ENCODE measurements at regions not wholly inside any gene's neighbourhood (a gene's known extent, or its start where the extent isn't known, plus 50 kb on each side); places are given as distances from the start of the nearest gene placed in this dataset.
A peak's percentile ranks its signal among the peaks of the same experiment; 100 is the strongest.
"Not testable (repeated sequence)": the region's sequence is repeated elsewhere in the genome, so short reads cannot be mapped to it uniquely, and the experiment has no call there.

DNA sequence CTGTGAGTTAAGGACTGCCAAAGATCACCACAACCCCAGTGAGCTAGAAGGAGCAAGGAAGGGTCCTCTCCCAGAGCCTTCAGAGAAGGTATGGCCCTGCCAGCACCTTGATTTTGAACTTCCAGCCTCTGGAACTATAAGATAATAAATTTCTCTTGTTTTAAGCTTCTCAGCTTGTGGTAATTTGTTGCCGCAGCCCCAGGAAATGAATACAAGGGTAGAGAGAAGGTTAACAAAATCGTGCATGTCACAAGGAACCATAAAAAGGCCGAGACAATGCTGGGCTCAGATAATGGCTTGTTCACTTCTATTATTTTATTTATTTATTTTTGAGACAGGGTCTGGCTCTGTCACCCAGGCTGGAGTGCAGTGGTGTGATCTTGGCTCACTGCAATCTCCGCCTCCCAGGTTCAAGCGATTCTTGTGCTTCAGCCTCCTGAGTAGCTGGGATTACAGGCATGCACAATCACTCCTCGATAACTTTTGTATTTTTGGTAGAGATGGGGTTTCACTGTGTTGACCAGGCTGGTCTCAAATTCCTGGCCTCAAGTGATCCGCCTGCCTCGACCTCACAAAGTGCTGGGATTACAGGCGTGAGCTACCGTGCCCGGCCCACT, 71.5 kb downstream of the WSB1 start:
- H3K36me3 Mint-ChIP-seq; H3K27ac Mint-ChIP-seq; DNase-seq (ENCODE audit: low spot score in 2 of 2); ATAC-seq; H3K9me3 Mint-ChIP-seq: not testable (repeated sequence)

DNA sequence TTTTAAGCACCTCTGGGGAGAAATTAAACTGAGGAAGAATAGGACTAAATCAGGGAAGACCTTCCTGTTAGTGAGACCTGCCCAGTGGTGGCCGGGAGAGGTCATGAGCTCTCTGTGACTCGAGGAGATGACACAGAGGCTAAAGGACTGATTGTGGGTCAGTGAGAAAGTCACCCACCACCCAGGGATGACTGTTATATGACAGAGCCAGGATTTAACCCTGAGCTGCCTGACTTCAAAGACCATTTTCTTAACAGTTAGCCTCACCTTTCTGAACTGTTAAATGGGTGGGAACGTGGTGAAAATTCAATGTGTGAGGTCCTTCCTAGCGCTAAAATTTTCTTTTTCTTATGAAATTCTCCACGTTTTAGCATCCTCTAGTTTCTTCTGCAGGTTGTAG, 72.5 kb downstream of the WSB1 start:
- DNase-seq (ENCODE audit: low spot score in 2 of 2): no peak
- Mint-ChIP-seq H3K9me3 (peaks cover 0 to 10% of the 10 kb centered on the region in 2 donors), H3K36me3 (peaks cover under 1 to 1% of the 10 kb centered on the region in 2 donors), H3K27ac (no peak overlapping the region)
- peak in 1 of 2 donors; percentile 53 for ATAC-seq

DNA sequence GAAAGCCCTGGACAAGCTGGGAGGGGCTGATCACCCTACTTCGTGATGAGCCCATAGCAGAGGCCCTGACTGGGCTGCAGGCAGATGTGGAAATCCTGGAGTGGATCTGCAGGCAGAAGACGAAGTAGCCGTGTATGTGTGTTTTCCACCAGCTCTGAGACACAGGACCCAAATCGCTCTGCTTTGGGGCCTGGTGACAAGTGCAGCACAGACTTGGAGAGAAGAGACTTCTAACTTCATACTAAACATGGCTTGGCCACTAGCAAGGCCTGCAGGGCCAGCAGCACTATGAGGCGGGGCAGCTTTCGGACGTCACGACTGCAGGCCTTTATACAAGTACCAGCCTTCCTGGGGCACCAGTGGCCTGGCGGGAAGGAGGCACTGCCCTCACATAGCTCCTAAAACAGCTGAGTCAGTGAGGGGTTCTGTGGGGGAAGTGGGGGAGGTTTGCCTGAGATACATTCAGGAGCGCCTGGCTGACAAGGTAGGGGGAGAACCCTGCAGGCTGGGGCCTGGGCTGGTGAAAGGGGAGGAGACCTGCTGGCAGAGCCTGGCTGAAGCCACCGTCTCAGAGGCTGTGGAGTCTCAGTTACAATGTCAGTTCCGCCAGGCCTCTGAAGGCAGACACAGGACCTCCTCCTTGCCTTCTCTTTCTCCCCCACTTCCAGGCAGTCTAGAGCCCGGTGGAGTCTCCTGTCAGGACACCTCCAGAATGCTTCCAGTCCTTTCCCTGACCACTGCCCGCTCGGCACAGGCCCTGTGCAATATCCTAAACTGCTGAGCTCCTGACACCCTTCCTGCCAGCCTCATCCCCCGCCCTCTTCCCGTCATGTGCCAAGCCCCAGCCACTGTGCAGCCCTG, 73.4 kb downstream of the WSB1 start:
- H3K36me3 Mint-ChIP-seq: peaks cover 7 to 9% of the 10 kb centered on the region in 2 donors
- peak overlapping the region in 1 of 2 donors; percentile 84 for H3K27ac Mint-ChIP-seq
- no peak for ATAC-seq
- peaks cover 6 to 17% of the 10 kb centered on the region in 2 donors for H3K9me3 Mint-ChIP-seq
- DNase-seq (ENCODE audit: low spot score in 2 of 2): no peak

DNA sequence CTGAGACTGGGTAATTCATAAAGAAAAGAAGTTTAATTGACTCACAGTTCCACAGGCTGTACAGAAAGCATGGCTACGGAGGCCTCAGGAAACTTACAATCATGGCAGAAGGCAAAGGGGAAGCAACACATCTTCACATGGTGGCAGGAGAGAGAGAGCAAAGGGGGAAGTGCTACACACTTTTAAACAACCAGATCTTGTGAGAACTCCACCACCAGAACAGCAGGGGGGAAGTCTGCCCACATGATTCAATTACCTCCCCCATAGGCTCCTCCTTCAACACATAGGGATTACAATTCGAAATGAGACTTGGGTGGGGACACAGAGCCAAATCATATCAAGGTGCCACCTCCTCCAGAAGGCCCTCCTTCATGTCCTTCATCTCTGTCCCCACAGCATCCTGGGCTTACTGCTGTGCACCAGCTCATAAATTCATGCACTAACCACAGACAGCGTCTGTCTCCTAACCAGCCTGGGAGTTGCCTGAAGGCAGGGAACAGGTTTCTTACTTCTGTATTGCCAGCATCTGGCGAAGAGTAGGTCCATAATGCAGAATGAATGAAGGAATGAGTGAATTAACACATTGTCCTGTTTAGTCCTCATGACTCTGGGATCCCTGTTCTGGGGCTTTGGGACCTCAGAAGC, 74.4 kb downstream of the WSB1 start:
- peaks cover 10 to 22% of the 10 kb centered on the region in 2 donors for H3K9me3 Mint-ChIP-seq

DNA sequence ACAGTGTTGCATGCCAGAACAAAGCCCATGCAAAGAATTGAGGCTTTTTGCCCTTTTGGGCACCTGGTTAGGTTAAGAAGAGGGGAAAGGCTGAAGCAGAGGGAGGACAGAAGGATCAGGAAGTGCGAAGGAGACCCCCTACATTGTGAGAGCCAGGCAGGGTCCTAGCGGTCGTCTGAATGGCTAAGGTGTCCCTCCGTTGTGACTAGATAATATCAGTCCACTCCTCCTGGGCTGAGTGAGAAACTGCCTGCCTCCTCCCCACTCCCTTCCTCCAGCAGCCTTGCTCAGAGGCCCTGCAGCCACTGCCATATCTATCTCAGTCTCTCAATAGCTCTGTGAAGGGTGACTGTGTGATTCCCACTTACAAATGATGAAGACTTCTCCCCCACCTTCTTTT, 75.1 kb downstream of the WSB1 start:
- peaks cover 20% of the 10 kb centered on the region in 2 donors for H3K36me3 Mint-ChIP-seq
- H3K9me3 Mint-ChIP-seq: peaks cover 14 to 26% of the 10 kb centered on the region in 2 donors
- no peak overlapping the region for H3K27ac Mint-ChIP-seq
- DNase-seq (ENCODE audit: low spot score in 2 of 2) (no peak), ATAC-seq (no peak)

More for the DNA sequence above, 74.4 kb downstream of the WSB1 start:
- H3K27ac Mint-ChIP-seq: no peak overlapping the region
- no peak for DNase-seq (ENCODE audit: low spot score in 2 of 2)
- no peak for ATAC-seq
- peaks cover 13 to 15% of the 10 kb centered on the region in 2 donors for H3K36me3 Mint-ChIP-seq

DNA sequence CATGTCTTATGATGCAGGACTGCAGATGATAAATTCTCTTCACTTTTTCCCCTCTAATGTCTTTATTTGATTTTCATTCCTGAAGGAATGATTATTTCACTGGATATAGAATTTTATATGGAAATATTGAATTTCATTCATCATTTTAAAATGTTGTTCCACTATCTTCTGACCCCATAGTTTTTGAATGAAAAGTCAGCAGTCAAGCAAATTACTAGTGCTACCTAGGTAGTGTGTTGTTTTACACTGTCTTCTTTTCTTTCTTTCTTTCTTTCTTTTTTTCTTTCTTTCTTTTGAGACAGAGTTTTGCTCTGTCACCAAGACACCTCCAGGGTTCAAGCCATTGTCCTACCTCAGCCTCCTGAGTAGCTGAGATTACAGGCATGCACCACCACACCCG, 76.9 kb downstream of the WSB1 start:
- peaks cover 21 to 40% of the 10 kb centered on the region in 2 donors for H3K9me3 Mint-ChIP-seq
- H3K36me3 Mint-ChIP-seq: peaks cover 32 to 36% of the 10 kb centered on the region in 2 donors
- H3K27ac Mint-ChIP-seq: no peak overlapping the region
- DNase-seq (ENCODE audit: low spot score in 2 of 2) (no peak), ATAC-seq (no peak)

DNA sequence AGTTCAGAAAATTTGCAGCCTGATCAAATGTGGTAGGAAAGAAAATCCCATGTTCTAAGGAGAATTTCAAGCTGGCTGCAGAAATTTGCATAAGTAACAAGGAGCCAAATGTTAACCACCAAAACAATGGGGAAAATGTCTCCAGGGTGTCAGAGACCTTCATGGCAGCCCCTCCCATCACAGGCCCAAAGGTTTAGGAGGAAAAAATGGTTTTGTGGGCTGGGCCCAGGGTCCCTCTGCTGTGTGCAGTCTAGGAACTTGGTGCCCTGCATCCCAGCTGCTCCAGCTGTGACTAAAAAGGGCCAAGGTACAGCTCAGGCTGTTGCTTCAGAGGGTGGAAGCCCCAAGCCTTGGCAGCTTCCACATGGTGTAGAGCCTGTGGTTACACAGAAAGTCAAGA, 79.8 kb downstream of the WSB1 start:
- ATAC-seq; DNase-seq (ENCODE audit: low spot score in 2 of 2); H3K27ac Mint-ChIP-seq: not testable (repeated sequence)
- peaks cover 32 to 36% of the 10 kb centered on the region in 2 donors for H3K36me3 Mint-ChIP-seq
- H3K9me3 Mint-ChIP-seq: peaks cover 21 to 40% of the 10 kb centered on the region in 2 donors

DNA sequence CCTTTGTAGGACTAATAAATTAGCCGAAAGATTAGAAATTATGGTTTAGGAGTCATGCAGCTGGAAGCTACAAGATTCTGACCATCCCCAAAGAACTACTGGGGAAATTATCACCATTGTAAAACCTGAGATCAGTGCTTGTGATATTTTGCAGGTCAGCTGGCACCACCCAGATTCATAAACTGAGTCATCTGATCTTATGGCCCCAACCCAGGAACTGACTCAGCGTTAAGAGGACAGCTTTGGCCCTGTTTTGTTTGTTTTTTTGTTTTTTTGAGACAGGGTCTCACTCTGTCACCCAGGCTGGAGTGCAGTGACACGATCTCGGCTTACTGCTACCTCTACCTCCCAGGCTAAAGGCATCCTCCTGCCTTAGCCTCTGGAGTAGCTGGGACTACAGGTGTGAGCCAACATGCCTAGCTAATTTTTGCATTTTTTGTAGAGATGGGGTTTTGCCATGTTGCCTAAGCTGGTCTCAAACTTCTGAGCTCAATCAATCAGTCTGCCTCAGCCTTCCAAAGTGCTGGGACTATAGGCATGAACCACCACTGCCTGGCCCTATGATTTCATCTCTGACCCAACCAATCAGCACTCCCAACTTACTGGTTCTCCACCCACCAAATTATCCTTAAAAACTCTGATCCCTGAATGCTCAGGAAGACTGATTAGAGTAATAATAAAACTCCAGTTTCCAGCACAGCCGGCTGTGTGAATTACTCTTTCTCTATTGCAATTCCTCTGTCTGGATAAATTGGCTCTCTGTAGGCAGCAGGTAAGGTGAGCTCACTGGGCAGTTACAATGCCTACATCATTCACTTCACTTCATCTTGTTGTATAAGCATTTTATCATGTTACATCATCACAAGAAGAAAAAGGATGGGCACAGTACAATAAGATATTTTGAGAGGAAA, 79.4 kb upstream of the KSR1 start:
- ATAC-seq (no peak), DNase-seq (ENCODE audit: low spot score in 2 of 2) (no peak)
- H3K9me3 Mint-ChIP-seq: peaks cover 17 to 25% of the 10 kb centered on the region in 2 donors
- H3K27ac Mint-ChIP-seq: no peak overlapping the region
- peaks cover 27 to 30% of the 10 kb centered on the region in 2 donors for H3K36me3 Mint-ChIP-seq

DNA sequence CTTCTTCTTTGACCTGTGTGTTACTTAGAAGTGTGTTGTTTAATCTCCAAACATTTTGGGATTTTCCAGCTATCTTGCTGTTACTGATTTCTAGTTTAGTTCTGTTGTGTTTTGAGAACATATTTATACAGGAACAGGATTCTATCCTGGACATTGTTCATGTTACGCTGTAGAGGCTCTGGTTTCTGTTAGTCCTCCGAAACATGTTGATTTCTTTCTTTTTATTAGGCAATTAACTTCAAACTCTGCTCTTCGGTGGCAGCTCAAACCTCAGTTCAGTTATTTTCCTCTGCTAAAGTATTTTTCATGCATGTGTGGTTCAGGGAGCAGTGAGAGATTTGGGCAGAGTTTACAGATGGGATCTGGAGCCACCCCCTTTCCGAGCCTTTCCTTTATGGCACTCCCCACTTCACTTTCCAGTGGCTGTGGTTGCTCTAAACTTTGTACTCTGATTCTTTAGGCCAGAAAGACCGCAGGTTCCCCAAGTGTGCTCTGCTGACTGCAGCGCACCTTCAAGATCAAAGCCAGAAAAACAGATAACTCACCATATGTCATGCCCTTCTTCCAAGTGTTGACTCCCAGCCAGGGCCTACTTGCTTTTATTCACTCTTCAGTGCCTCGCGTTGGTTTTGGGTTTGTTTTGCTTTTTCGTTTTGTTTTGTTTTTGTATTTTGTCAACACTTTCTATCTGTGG, 77.6 kb upstream of the KSR1 start:
- H3K27ac Mint-ChIP-seq: no peak overlapping the region
- H3K36me3 Mint-ChIP-seq: peaks cover 16 to 17% of the 10 kb centered on the region in 2 donors
- ATAC-seq: no peak
- no peak for DNase-seq (ENCODE audit: low spot score in 2 of 2)
- peaks cover 7 to 14% of the 10 kb centered on the region in 2 donors for H3K9me3 Mint-ChIP-seq

DNA sequence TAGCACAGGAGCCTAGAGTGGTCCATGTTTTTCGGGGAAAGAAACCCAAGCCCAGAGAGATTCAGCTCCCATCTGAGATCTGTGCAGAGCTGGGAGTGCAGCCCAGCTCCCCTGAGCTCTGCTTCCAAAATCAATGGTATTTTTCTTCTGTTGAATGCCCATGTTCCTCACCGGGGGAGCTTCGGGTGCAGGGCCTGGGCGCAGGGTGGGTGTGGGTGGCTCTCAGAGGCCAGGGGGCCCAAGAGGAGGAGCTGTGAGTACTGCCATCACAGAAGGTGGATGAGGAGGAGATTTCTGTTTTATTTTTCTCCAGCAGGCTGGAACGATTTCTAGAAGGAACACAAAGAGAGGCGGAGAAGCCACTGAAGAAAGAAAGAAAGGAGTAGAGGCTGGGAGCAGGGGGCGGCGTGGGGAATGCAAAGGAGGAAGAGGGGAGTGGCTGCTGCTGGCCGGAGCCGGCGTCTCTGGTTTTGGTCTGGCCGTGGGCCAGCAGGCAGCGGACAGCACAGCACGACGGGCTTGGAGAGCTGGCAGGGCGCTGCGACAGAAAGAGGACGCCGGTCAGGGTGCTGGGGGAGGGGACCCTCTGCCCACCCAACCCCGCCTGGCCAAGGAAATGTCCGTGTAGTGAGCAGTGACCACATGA, 76.2 kb upstream of the KSR1 start:
- Mint-ChIP-seq H3K36me3 (peaks cover 5% of the 10 kb centered on the region in 2 donors), H3K27ac (no peak overlapping the region), H3K9me3 (peaks cover 4% of the 10 kb centered on the region in 2 donors)
- DNase-seq (ENCODE audit: low spot score in 2 of 2) (no peak), ATAC-seq (no peak)

DNA sequence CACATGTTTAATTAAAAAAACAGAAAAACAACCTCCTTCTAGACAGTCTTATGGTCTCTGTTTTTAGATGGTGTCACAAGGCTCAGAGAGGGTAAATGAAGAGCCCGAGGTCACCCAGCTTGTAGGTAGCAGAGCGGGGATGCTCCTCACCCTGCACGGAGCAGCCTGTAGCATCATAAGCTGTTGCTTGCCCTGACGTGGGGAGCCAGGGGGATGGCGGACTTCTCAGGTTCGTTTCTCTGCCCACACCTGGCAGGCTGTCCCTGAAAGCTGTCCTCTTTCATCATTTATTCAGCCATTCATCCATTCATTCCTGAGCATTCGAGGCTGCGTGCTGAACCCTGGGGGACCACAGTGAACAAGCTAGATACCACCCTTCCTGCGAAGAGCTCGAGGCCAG, 75.7 kb upstream of the KSR1 start:
- ATAC-seq (peak in 1 of 2 donors; percentile 3), DNase-seq (ENCODE audit: low spot score in 2 of 2) (no peak)
- H3K36me3 Mint-ChIP-seq: no peaks in the 10 kb centered on the region
- no peak overlapping the region for H3K27ac Mint-ChIP-seq
- no peaks in the 10 kb centered on the region for H3K9me3 Mint-ChIP-seq

DNA sequence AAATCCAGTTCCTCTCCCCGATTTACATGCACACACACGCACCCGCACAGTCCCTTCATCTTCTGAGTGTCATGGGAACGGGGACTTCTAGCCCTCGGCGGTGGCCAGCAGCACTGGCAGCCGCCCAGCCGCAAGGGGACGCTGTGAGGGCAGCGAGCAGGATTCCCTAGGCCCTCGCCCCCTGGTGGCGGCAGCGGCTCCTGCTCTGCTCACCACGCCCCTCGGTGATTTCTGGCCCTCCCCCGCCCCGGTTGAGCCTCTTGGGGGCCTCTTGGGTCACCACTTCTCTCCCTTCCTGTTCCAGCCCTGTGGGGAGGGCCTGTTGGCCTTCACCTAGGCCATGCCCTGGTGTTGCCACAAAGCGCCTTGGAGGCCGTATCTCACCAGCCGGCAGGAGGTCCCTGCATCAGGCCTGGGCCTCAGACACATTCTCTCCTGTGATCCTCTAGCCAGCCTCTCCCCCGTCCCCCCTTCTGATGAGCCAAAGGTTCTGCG, 75.2 kb upstream of the KSR1 start:
- ATAC-seq: peak; percentile 88 to 95
- Mint-ChIP-seq H3K27ac (no peak overlapping the region), H3K9me3 (no peaks in the 10 kb centered on the region), H3K36me3 (no peaks in the 10 kb centered on the region)
- peak; percentile 61 to 92 for DNase-seq (ENCODE audit: low spot score in 2 of 2)

DNA sequence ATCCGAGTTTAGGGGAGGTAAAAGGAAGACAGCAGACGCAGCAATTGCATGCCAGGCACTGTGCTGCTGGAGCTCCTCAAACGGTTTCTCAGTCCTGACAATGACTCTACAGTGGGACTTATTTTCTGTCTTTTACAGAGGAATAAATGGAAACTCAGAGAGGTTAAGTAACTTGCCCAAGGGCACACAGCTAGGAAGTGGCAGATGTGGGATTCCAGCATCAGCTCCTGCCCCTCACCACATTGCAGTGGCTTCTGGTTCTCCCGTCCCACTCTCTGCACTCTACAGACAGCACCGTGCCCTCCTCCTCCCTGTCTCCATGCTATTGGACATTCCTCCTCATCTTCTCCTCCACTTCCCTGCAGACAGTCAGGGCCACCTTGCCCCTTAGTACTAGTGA, 74.2 kb upstream of the KSR1 start:
- ATAC-seq (no peak), DNase-seq (ENCODE audit: low spot score in 2 of 2) (no peak)
- Mint-ChIP-seq H3K27ac (no peak overlapping the region), H3K36me3 (no peaks in the 10 kb centered on the region), H3K9me3 (no peaks in the 10 kb centered on the region)

DNA sequence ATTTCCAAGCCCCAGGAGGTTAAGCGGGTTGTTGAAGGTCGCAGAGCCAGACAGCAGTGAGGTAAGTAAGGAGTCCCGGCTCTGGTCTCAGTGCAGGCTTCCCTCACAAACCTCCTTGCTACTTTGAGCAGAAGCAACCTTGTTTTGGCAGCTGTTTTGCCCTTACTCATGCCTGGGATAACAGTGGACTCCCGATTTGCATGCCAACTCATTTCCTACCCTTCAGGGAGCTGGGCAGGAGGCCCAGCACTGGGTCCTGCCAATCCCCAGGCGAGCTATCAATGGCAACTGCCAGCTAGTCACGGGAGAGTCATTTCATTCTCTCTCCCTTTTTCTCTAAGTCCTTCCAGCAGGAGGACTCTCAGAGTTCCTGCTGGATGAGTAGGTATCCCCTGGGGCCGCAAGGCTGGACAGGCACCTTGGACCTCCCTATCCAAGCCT, 72.0 kb upstream of the KSR1 start:
- ATAC-seq (peak in 1 of 2 donors; percentile 32), DNase-seq (ENCODE audit: low spot score in 2 of 2) (no peak)
- H3K9me3 Mint-ChIP-seq: no peaks in the 10 kb centered on the region

DNA sequence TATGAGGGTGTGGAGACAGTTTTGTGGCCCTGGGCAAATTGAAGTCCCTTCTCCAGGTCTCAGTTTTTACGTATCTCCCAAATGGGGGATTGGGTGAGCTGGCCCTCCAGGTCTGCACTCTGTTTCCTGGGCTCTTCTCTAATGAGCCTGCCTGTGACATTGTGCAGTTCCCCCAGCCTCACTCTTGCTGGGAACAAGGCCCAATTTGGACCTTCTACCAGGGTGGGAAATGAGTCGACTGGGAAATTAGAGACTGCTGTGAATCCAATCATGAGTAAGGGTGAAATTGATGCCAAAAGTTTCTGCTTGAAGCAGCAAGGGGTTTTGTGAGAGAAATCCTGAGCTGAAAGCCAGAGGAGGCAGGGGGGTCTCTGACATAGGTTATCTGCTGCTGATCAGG, 71.5 kb upstream of the KSR1 start:
- Mint-ChIP-seq H3K36me3 (no peaks in the 10 kb centered on the region), H3K27ac (no peak overlapping the region), H3K9me3 (no peaks in the 10 kb centered on the region)
- ATAC-seq (no peak), DNase-seq (ENCODE audit: low spot score in 2 of 2) (no peak)

More for the DNA sequence above, 72.0 kb upstream of the KSR1 start:
- Mint-ChIP-seq H3K36me3 (no peaks in the 10 kb centered on the region), H3K27ac (no peak overlapping the region)
